RPMI8226 (cell line): ENCODE measurements at regions not wholly inside any gene's neighbourhood (a gene's known extent, or its start where the extent isn't known, plus 50 kb on each side); places are given as distances from the start of the nearest gene placed in this dataset.
"Not testable (repeated sequence)": the region's sequence is repeated elsewhere in the genome, so short reads cannot be mapped to it uniquely, and the experiment has no call there.

Source experiments
- DNase-seq: peaks from one replicate; pipeline ENCODE4 v3.0.0-alpha.2; 2015

GRCh38 chr3:176149567-176149966 lies 1047.7 kb downstream of the TBL1XR1 start:
- DNase-seq: no peak

- no peak for DNase-seq
Observed at GRCh38 chr3:176147251-176147650, 1050.0 kb downstream of the TBL1XR1 start.

- no peak for DNase-seq
Observed at GRCh38 chr3:176141837-176142236, 1055.4 kb downstream of the TBL1XR1 start.

- no peak for DNase-seq
Observed at GRCh38 chr3:176120507-176120906, 1076.8 kb downstream of the TBL1XR1 start.

- no peak for DNase-seq
Observed at GRCh38 chr3:176119826-176120225, 1077.5 kb downstream of the TBL1XR1 start.

- DNase-seq: no peak
Observed at GRCh38 chr3:176106380-176106779, 1090.9 kb downstream of the TBL1XR1 start.

- no peak for DNase-seq
Observed at GRCh38 chr3:176097027-176097426, 1100.3 kb downstream of the TBL1XR1 start.

- not testable (repeated sequence) for DNase-seq
Observed at GRCh38 chr3:176093892-176094291, 1103.4 kb downstream of the TBL1XR1 start.

GRCh38 chr3:176090727-176091126 lies 1106.6 kb downstream of the TBL1XR1 start:
- no peak for DNase-seq

- DNase-seq: no peak
Observed at GRCh38 chr3:176088962-176089383, 1108.3 kb downstream of the TBL1XR1 start.

- no peak for DNase-seq
Observed at GRCh38 chr3:176087066-176087697, 1110.1 kb downstream of the TBL1XR1 start.

- no peak for DNase-seq
Observed at GRCh38 chr3:176079785-176080184, 1117.5 kb downstream of the TBL1XR1 start.

- no peak for DNase-seq
Observed at GRCh38 chr3:176078906-176079305, 1118.4 kb downstream of the TBL1XR1 start.

GRCh38 chr3:176075491-176075890 lies 1121.8 kb downstream of the TBL1XR1 start:
- DNase-seq: no peak

GRCh38 chr3:176075046-176075445 lies 1122.2 kb downstream of the TBL1XR1 start:
- DNase-seq: no peak

- no peak for DNase-seq
Observed at GRCh38 chr3:176074096-176074495, 1123.2 kb downstream of the TBL1XR1 start.

GRCh38 chr3:176071943-176072342 lies 1125.3 kb downstream of the TBL1XR1 start:
- no peak for DNase-seq

GRCh38 chr3:176068750-176069149 lies 1128.5 kb downstream of the TBL1XR1 start:
- DNase-seq: no peak

- no peak for DNase-seq
Observed at GRCh38 chr3:176058856-176059255, 1138.4 kb downstream of the TBL1XR1 start.

GRCh38 chr3:176055836-176056235 lies 1141.4 kb downstream of the TBL1XR1 start:
- DNase-seq: no peak

GRCh38 chr3:176051766-176052165 lies 1145.5 kb downstream of the TBL1XR1 start:
- no peak for DNase-seq

GRCh38 chr3:176046703-176047102 lies 1150.6 kb downstream of the TBL1XR1 start:
- no peak for DNase-seq

GRCh38 chr3:176041812-176042211 lies 1155.5 kb downstream of the TBL1XR1 start:
- DNase-seq: no peak

- DNase-seq: no peak
Observed at GRCh38 chr3:176041185-176041584, 1156.1 kb downstream of the TBL1XR1 start.

GRCh38 chr3:176037636-176038035 lies 1159.6 kb downstream of the TBL1XR1 start:
- no peak for DNase-seq
